ENCODE measurements at regions not wholly inside any gene's neighbourhood (a gene's known extent, or its start where the extent isn't known, plus 50 kb on each side); places are given as distances from the start of the nearest gene placed in this dataset.

DNA sequence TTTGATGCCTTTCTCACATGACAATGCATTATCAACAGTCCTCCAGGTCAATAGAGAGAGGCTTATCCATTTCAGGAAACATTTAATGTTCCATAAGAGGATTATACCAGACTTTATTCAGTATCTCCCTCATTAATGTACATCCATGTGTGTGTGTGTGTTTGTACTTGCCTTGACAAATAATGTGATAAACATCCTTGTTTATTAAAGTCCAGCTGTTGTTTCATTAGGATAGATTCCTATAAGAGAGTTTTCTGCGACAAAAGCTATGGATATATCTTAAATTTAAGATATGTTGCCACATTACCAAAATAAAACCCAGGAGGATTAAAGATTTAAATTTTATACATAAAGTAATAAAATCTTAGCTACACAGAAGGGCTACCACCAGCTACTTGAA lies 492.6 kb downstream of the TOX3 start (continued):
- TF ChIP-seq, protein P1, sequence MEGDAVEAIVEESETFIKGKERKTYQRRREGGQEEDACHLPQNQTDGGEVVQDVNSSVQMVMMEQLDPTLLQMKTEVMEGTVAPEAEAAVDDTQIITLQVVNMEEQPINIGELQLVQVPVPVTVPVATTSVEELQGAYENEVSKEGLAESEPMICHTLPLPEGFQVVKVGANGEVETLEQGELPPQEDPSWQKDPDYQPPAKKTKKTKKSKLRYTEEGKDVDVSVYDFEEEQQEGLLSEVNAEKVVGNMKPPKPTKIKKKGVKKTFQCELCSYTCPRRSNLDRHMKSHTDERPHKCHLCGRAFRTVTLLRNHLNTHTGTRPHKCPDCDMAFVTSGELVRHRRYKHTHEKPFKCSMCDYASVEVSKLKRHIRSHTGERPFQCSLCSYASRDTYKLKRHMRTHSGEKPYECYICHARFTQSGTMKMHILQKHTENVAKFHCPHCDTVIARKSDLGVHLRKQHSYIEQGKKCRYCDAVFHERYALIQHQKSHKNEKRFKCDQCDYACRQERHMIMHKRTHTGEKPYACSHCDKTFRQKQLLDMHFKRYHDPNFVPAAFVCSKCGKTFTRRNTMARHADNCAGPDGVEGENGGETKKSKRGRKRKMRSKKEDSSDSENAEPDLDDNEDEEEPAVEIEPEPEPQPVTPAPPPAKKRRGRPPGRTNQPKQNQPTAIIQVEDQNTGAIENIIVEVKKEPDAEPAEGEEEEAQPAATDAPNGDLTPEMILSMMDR (conservative IDR thresholded peaks at IDR 0.05; ENCODE audit: low read depth in 2 of 2) = no peak
- TF ChIP-seq JUNB (IDR thresholded peaks at IDR 0.05; ENCODE audit: unreplicated experiment) (no peak), ZNF331 (CRISPR knock-in tag; IDR thresholded peaks at IDR 0.05; ENCODE audit: low read depth) (no peak), EZH2 (IDR thresholded peaks at IDR 0.05; ENCODE audit: low read depth, unreplicated experiment) (no peak), STAT1 (IDR thresholded peaks at IDR 0.05; ENCODE audit: unreplicated experiment) (no peak), EZH2phosphoT487 (IDR thresholded peaks at IDR 0.05; ENCODE audit: unreplicated experiment) (no peak)
- TF ChIP-seq, protein P2, sequence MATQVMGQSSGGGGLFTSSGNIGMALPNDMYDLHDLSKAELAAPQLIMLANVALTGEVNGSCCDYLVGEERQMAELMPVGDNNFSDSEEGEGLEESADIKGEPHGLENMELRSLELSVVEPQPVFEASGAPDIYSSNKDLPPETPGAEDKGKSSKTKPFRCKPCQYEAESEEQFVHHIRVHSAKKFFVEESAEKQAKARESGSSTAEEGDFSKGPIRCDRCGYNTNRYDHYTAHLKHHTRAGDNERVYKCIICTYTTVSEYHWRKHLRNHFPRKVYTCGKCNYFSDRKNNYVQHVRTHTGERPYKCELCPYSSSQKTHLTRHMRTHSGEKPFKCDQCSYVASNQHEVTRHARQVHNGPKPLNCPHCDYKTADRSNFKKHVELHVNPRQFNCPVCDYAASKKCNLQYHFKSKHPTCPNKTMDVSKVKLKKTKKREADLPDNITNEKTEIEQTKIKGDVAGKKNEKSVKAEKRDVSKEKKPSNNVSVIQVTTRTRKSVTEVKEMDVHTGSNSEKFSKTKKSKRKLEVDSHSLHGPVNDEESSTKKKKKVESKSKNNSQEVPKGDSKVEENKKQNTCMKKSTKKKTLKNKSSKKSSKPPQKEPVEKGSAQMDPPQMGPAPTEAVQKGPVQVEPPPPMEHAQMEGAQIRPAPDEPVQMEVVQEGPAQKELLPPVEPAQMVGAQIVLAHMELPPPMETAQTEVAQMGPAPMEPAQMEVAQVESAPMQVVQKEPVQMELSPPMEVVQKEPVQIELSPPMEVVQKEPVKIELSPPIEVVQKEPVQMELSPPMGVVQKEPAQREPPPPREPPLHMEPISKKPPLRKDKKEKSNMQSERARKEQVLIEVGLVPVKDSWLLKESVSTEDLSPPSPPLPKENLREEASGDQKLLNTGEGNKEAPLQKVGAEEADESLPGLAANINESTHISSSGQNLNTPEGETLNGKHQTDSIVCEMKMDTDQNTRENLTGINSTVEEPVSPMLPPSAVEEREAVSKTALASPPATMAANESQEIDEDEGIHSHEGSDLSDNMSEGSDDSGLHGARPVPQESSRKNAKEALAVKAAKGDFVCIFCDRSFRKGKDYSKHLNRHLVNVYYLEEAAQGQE (IDR thresholded peaks at IDR 0.05; ENCODE audit: unreplicated experiment) = no peak

DNA sequence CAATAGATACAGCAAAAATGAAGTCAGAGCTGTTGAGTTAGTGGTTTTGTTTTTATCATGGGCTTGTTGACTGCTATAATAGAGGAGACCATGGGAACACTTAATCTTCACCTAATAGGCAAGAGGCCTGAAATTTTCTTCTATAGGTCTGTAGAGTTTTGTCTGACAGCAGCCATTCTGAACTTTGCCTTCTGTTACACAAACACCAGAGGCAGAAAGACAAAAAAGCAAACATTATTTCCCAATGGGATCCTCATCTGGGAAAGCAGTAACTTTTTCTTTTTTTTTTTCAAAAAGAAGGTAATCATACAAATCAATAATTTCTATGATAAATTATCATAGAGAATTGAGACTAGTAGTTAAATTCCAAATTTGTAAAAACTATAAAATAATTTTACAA lies 494.1 kb downstream of the TOX3 start:
- no peak overlapping the region for H3K4me3 Mint-ChIP-seq
- DNase-seq (ENCODE audit: low spot score) = no peak
- H3K9me3 Mint-ChIP-seq = no peaks in the 10 kb centered on the region
- peaks cover 2% of the 10 kb centered on the region for H3K27me3 Mint-ChIP-seq (ENCODE audit: insufficient read depth, low read depth, poor library complexity)
- no peaks in the 10 kb centered on the region for H4K20me1 ChIP-seq (replicated peaks; ENCODE audit: insufficient read depth)
- H3K4me1 ChIP-seq (ENCODE audit: insufficient read depth) = no peaks in the 10 kb centered on the region
- H3F3A ChIP-seq (replicated peaks; ENCODE audit: low read depth) = no peaks in the 10 kb centered on the region
- peaks cover 6% of the 10 kb centered on the region for H3K9me2 ChIP-seq (ENCODE audit: insufficient read depth)
- H3K27me3 ChIP-seq (ENCODE audit: insufficient read depth) = no peaks in the 10 kb centered on the region
- no peaks in the 10 kb centered on the region for H3K36me3 ChIP-seq (ENCODE audit: insufficient read depth)
- no peaks in the 10 kb centered on the region for H3K4me1 Mint-ChIP-seq
- no peak overlapping the region for H3K4me3 ChIP-seq
- no peaks in the 10 kb centered on the region for H3K36me3 Mint-ChIP-seq (ENCODE audit: low read depth)
- no peak for ATAC-seq
- no peaks in the 10 kb centered on the region for H3K79me2 ChIP-seq (replicated peaks; ENCODE audit: insufficient read depth)
- no peak overlapping the region for H3K27ac Mint-ChIP-seq
- H3K27ac ChIP-seq (ENCODE audit: low read depth) = no peak overlapping the region
- TF ChIP-seq ZNF114 (CRISPR knock-in tag; IDR thresholded peaks at IDR 0.05) = no peak
- TF ChIP-seq, protein P1 (conservative IDR thresholded peaks at IDR 0.05; ENCODE audit: low read depth in 2 of 2) = no peak
- TF ChIP-seq STAT1 (IDR thresholded peaks at IDR 0.05; ENCODE audit: unreplicated experiment) = no peak
- TF ChIP-seq POLR2AphosphoS5 (IDR thresholded peaks at IDR 0.05; ENCODE audit: low read depth) = no peak
- no peak for TF ChIP-seq ZNF331 (CRISPR knock-in tag; IDR thresholded peaks at IDR 0.05; ENCODE audit: low read depth)
- TF ChIP-seq, protein P2 (IDR thresholded peaks at IDR 0.05; ENCODE audit: unreplicated experiment) = no peak
- no peak for TF ChIP-seq CREB1 (CRISPR knock-in tag; IDR thresholded peaks at IDR 0.05; ENCODE audit: low read depth)
- no peak overlapping the region for H3K4me2 ChIP-seq
- H2AFZ ChIP-seq = no peak overlapping the region
